Upper lobe of left lung (tissue), 6 donors: ENCODE measurements at regions not wholly inside any gene's neighbourhood (a gene's known extent, or its start where the extent isn't known, plus 50 kb on each side); places are given as distances from the start of the nearest gene placed in this dataset.
A peak's percentile ranks its signal among the peaks of the same experiment; 100 is the strongest.

Experiments used
- ATAC-seq, 2 donors: fragments of 200-7000 bp; cut with Tn5 transposase; one replicate each; pipeline ENCODE4 v1.9.1; 2022; ENCODE audit warnings: mild to moderate bottlenecking in 2 of 2, moderate library complexity in 2 of 2; ENCODE audit not compliant: low FRiP score in 2 of 2
- DNase-seq, 2 donors: peaks; one replicate each; pipeline ENCODE4 v3.0.0-alpha.2; 2019 to 2020
- H3K27ac ChIP-seq, 4 donors: fragments of 200-600 bp; sonication (generic); one replicate each; pipeline ENCODE4 v1.5.1; 2016 to 2019
- H3K27me3 ChIP-seq, 4 donors: fragments of 200-600 bp; sonication (generic); one replicate each; pipeline ENCODE4 v1.5.1; 2017 to 2019
- H3K36me3 ChIP-seq, 4 donors: fragments of 200-600 bp; sonication (generic); one replicate each; pipeline ENCODE4 v1.5.1; 2016 to 2019
- H3K4me1 ChIP-seq, 4 donors: fragments of 200-600 bp; sonication (generic); one replicate each; pipeline ENCODE4 v1.5.1; 2018 to 2019
- H3K4me3 ChIP-seq, 4 donors: fragments of 200-600 bp; sonication (generic); one replicate each; pipeline ENCODE4 v1.5.1; 2017 to 2019; ENCODE audit warnings: mild to moderate bottlenecking in 2 of 4, moderate library complexity in 1 of 4
- H3K9me3 ChIP-seq, 4 donors: fragments of 200-600 bp; sonication (generic); one replicate each; pipeline ENCODE4 v1.5.1; 2018 to 2019
- EP300 ChIP-seq, 4 donors: sonication (generic); formaldehyde crosslinking; IDR thresholded peaks; one replicate each; pipeline ENCODE4 v1.5.1; 2017; ENCODE audit warnings: antibody characterized with exemption in 4 of 4, control low read depth in 2 of 4
- POLR2A ChIP-seq, 4 donors: fragments of 450-650 bp; IDR thresholded peaks; one replicate each; pipeline ENCODE4 v1.5.1; 2016 to 2017; ENCODE audit warnings: antibody characterized with exemption in 4 of 4, mild to moderate bottlenecking in 2 of 4
- POLR2AphosphoS5 ChIP-seq, 2 donors: sonication (generic); formaldehyde crosslinking; IDR thresholded peaks; one replicate each; pipeline ENCODE4 v1.5.1; 2017; ENCODE audit warnings: antibody characterized with exemption in 2 of 2
- WGBS, 2 donors: methylation state at CpG; one replicate each; pipeline ENCODE4 v1.1.5; 2017 to 2018; 5-methylcytosine and 5-hydroxymethylcytosine counted together
- TF ChIP-seq, protein P1 (sequence below), 6 experiments: fragments of 450-650 bp in 4 of 6; fragments of 200-600 bp in 2 of 6; sonication (generic) in 2 of 6; IDR thresholded peaks; one replicate each; pipeline ENCODE4 v1.5.1; 2016 to 2019; ENCODE audit warnings: antibody characterized with exemption in 6 of 6
- donor health status: DM: no; HTN: no; CAD: no; lungs with moderate emphysema.
- donor health status: DM: no; HTN: yes; CAD: no; lungs with severe emphysema.

DNA sequence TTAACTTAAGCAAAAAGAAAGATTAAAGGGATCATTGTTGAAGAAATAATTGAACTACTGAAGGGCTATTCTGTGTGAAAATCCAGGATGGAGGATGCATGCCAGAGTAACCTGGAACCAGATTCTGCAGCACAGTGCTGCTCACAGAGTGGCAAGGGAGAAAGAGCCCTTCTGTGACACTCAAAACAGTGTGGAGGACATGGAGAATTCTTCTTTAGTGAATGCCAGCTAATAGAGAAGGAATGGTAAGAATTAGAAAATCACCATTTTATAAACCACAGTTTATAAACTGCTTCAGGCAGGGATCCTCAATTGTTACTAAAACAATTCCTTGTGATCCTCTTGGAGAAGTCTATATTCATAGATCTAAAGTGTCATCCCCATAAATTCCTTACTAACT lies 70.4 kb upstream of the ARHGEF26 start:
- Histone ChIP-seq H3K9me3 (no peaks in the 10 kb centered on the region), H3K27ac (no peak overlapping the region), H3K27me3 (no peaks in the 10 kb centered on the region), H3K4me3 (no peak overlapping the region), H3K36me3 (no peaks in the 10 kb centered on the region), H3K4me1 (no peaks in the 10 kb centered on the region)
- ATAC-seq (no peak), DNase-seq (no peak)
- TF ChIP-seq POLR2AphosphoS5 (IDR thresholded peaks at IDR 0.05) (no peak), EP300 (IDR thresholded peaks at IDR 0.05) (no peak), POLR2A (IDR thresholded peaks at IDR 0.05) (no peak)
- TF ChIP-seq, protein P1, sequence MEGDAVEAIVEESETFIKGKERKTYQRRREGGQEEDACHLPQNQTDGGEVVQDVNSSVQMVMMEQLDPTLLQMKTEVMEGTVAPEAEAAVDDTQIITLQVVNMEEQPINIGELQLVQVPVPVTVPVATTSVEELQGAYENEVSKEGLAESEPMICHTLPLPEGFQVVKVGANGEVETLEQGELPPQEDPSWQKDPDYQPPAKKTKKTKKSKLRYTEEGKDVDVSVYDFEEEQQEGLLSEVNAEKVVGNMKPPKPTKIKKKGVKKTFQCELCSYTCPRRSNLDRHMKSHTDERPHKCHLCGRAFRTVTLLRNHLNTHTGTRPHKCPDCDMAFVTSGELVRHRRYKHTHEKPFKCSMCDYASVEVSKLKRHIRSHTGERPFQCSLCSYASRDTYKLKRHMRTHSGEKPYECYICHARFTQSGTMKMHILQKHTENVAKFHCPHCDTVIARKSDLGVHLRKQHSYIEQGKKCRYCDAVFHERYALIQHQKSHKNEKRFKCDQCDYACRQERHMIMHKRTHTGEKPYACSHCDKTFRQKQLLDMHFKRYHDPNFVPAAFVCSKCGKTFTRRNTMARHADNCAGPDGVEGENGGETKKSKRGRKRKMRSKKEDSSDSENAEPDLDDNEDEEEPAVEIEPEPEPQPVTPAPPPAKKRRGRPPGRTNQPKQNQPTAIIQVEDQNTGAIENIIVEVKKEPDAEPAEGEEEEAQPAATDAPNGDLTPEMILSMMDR (IDR thresholded peaks at IDR 0.05) = no peak

DNA sequence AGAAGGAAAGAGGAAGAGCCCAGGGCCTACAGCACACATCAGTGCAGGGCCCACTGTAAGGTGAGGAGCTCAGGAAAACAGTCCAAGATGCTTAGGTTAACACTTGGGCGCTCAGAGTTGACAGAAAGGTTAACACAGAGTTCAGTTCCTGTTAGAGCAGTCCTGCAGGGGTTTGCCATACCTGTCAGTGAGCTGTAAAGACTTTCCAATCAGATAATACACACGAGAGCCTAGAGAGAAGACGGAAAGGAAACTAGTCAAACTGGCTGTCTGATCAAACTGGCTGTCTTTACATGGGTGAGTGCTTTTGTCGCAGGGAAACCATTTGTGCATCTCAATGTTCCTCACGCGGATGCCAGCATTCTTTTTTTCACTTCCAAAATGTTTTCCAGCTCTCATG lies 61.4 kb upstream of the ARHGEF26 start:
- DNase-seq (no peak), ATAC-seq (peak in 1 of 2 donors; percentile 31)
- H3K4me3 ChIP-seq = no peak overlapping the region
- 56 to 62% methylated on average over 6 of the region's 6 CpGs for WGBS, 2 donors
- H3K9me3 ChIP-seq = no peaks in the 10 kb centered on the region
- H3K36me3 ChIP-seq = no peaks in the 10 kb centered on the region
- no peaks in the 10 kb centered on the region for H3K27me3 ChIP-seq
- H3K27ac ChIP-seq = no peak overlapping the region
- TF ChIP-seq POLR2AphosphoS5 (IDR thresholded peaks at IDR 0.05) (no peak), POLR2A (IDR thresholded peaks at IDR 0.05) (no peak), EP300 (IDR thresholded peaks at IDR 0.05) (no peak)
- TF ChIP-seq, protein P1 (IDR thresholded peaks at IDR 0.05) = no peak
- H3K4me1 ChIP-seq = peaks cover 0 to 5% (median 0%) of the 10 kb centered on the region in 4 donors

DNA sequence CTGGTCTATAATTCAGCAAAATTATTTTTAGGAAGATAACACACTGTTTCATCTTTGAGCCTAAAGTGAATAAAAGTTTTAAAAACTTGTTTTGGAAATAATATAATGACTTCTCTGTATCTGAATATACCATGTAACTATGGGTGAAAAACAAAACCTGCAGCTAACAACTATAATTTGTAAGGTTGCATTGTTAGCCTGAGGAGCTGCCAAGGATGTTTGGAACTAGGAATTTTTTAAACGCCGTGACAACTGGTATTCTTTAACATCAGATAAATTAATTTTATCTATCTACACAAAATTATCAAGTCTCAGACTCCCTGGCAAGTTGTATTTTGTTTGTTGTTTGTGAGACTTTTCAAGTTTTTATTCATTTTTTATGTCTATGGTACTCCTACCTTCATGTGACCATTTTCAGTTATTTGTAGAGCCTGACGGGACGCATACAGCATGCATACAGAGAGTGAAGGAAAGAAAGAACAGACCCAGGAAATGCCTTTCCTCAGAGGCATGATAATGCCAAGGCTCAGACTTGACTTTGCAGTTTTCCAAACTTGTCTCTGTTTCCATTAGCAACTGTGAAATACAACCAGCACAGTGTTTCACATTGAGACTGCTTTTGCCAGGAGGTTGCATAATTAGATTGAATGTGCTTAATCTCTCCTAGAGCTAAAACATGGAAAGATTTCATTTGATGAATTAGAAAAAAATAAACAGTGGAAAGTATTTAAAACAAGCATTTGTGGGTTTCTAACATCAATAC lies 60.8 kb upstream of the ARHGEF26 start:
- H3K4me1 ChIP-seq = peaks cover 0 to 5% (median 0%) of the 10 kb centered on the region in 4 donors
- WGBS, 2 donors = 58 to 68% methylated on average over 4 of the region's 4 CpGs
- H3K27me3 ChIP-seq = no peaks in the 10 kb centered on the region
- H3K9me3 ChIP-seq = no peaks in the 10 kb centered on the region
- H3K4me3 ChIP-seq = no peak overlapping the region
- ATAC-seq = peak; percentile 63 to 82
- TF ChIP-seq POLR2AphosphoS5 (IDR thresholded peaks at IDR 0.05) (no peak), EP300 (IDR thresholded peaks at IDR 0.05) (no peak), POLR2A (IDR thresholded peaks at IDR 0.05) (no peak)
- TF ChIP-seq, protein P1 (IDR thresholded peaks at IDR 0.05) = no peak
- no peak overlapping the region for H3K27ac ChIP-seq
- no peaks in the 10 kb centered on the region for H3K36me3 ChIP-seq
- no peak for DNase-seq

DNA sequence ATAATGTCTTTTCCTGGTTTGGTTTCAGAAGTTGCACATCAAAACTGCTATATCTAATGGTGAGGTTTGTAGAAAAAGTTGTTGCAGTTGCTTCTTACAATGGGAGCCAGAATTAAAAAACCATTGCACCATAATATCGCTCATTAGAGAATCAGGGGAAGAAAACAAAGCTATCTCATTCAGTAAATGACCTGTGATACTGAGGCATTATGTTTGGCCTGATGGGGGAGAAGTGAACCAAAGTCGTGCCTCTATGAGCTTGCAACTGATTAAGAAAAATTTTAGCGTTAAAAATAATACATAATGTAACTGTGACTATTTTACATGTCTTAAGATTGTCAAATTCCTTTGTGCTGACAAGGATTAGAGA lies 60.2 kb upstream of the ARHGEF26 start:
- TF ChIP-seq, protein P1 (IDR thresholded peaks at IDR 0.05) = no peak
- TF ChIP-seq POLR2AphosphoS5 (IDR thresholded peaks at IDR 0.05) (no peak), EP300 (IDR thresholded peaks at IDR 0.05) (no peak), POLR2A (IDR thresholded peaks at IDR 0.05) (no peak)
- no peak for ATAC-seq
- Histone ChIP-seq H3K4me1 (peaks cover 0 to 5% (median 0%) of the 10 kb centered on the region in 4 donors), H3K36me3 (no peaks in the 10 kb centered on the region), H3K27ac (no peak overlapping the region), H3K4me3 (no peak overlapping the region), H3K27me3 (no peaks in the 10 kb centered on the region), H3K9me3 (no peaks in the 10 kb centered on the region)
- no peak for DNase-seq
- WGBS, 2 donors = 62 to 72% methylated on average over 3 of the region's 3 CpGs

DNA sequence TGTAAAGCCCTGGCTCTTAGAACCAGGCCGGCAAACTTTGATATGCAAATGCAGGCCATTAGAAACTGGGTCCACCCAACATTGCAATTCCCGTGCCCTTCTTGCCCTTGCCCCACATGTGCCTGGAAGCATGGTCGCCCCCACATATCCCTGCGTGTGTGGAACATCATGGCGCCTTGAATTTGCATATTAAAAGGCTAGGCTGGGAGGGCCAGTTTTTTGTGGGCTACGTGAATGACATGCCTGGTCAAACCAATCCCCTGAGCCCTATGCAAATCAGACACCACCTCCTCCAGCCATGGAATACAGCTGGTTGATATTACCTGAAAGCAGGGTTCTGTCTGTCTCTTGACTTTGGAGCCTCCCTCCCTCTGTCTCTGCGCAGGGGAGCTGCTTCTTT lies 58.7 kb upstream of the ARHGEF26 start:
- H3K9me3 ChIP-seq = no peaks in the 10 kb centered on the region
- TF ChIP-seq POLR2AphosphoS5 (IDR thresholded peaks at IDR 0.05) (no peak), EP300 (IDR thresholded peaks at IDR 0.05) (no peak), POLR2A (IDR thresholded peaks at IDR 0.05) (no peak)
- TF ChIP-seq, protein P1 (IDR thresholded peaks at IDR 0.05) = no peak
- H3K27ac ChIP-seq = no peak overlapping the region
- DNase-seq (no peak), ATAC-seq (no peak)
- WGBS, 2 donors = 93 to 97% methylated on average over 7 of the region's 7 CpGs
- no peaks in the 10 kb centered on the region for H3K36me3 ChIP-seq
- no peaks in the 10 kb centered on the region for H3K27me3 ChIP-seq
- peaks cover 0 to 5% (median 0%) of the 10 kb centered on the region in 4 donors for H3K4me1 ChIP-seq
- no peak overlapping the region for H3K4me3 ChIP-seq
